Right lobe of liver (tissue), 4 donors: ENCODE measurements at regions not wholly inside any gene's neighbourhood (a gene's known extent, or its start where the extent isn't known, plus 50 kb on each side); places are given as distances from the start of the nearest gene placed in this dataset.

Experiments used
- CTCF ChIP-seq, 4 donors: fragments of 200-600 bp in 3 of 4; fragments of 450-650 bp in 1 of 4; IDR thresholded peaks; one replicate each; pipeline versions ENCODE4 v1.5.1 to v1.8.0; 2016 to 2022; ENCODE audit warnings: antibody characterized with exemption in 4 of 4, mild to moderate bottlenecking in 2 of 4
- POLR2A ChIP-seq: fragments of 450-650 bp; IDR thresholded peaks from one replicate; pipeline ENCODE4 v1.6.1; 2017; ENCODE audit warnings: antibody characterized with exemption, mild to moderate bottlenecking
- donor health status: DM: no; HTN: no; CAD: no.
- donor health status: DM: no; HTN: no; CAD: no.
- donor health status: DM: no; HTN: yes; CAD: no.

- TF ChIP-seq CTCF (IDR thresholded peaks at IDR 0.05) (no peak), POLR2A (no peak)
Measured at GRCh38 chr22:49574205-49574880, 253.3 kb downstream of the BRD1 start.
